AG04449 (cell line): ENCODE measurements at regions not wholly inside any gene's neighbourhood (a gene's known extent, or its start where the extent isn't known, plus 50 kb on each side); places are given as distances from the start of the nearest gene placed in this dataset.

Source experiments
- CTCF ChIA-PET: fragments of 350-600 bp; formaldehyde crosslinking; extraction: SDS; loops from one replicate; lab custom pipeline; 2021; ENCODE audit warnings: antibody characterized with exemption; lab: Yijun Ruan, JAX
- POLR2A ChIA-PET: fragments of 400-600, 350-600 bp; formaldehyde crosslinking; extraction: SDS; loops from one replicate; lab custom pipeline; 2020; ENCODE audit warnings: antibody characterized with exemption, inconsistent platforms; lab: Yijun Ruan, JAX
- DNase-seq: peaks from one replicate; pipeline ENCODE4 v3.0.0-alpha.2; 2010; ENCODE audit warnings: low read depth, low spot score
- H3K4me3 ChIP-seq: 2 replicates; pipeline ENCODE4 v1.5.1; 2011; ENCODE audit warnings: low read depth, mild to moderate bottlenecking, control low read depth, low read length
- TF ChIP-seq, protein P1 (sequence below): IDR thresholded peaks from one replicate; pipeline ENCODE4 v1.5.1; 2011; ENCODE audit warnings: mild to moderate bottlenecking, moderate library complexity, low read length, control low read depth, inconsistent platforms; ENCODE audit not compliant: insufficient read depth; ENCODE audit errors: missing control alignments

DNA sequence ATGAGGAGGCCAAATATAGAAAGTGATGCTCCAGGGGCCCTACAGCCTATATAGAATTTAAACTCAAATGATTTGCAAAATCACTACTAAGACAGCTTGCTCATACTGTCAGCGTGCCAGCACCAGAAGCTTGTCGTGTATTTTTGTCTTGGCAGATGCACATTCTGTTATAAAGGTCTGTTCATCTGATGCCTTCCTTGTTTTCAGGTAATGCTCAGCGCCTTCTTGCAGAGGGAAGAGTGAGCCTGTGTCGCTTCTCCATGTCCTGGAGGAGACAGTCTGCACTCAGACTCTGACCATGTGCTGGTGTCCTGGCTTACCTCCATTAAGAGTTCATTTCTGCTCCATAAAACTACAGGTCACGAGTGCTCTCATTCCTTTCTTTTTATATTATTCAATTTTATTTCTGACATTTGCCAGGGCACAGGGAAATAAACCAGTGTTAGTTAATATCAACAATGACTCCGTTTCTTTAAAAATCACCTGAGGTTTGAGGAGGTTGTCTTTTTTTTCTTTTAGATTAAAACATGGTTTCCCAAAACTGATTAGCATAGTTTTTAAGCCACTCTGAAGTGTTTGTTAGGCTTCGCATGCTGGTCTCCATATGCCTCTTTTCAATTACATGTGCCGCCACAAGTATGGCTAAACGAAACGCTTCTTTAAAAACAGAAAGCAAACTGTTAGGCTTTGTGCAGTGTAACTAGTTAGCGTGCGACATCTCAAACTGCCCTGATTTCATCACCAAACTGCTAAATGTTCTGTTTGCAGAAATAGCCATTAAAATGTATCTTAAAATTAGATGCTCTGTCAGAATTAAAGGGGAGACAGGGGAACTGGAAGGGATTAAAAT lies 215.2 kb upstream of the GK2 start:
- POLR2A ChIA-PET = no interaction called here
- H3K4me3 ChIP-seq = no peak overlapping the region; the same call in 1 of the 2 replicates
- CTCF ChIA-PET = no interaction called here
- DNase-seq = no peak
- TF ChIP-seq, protein P1, sequence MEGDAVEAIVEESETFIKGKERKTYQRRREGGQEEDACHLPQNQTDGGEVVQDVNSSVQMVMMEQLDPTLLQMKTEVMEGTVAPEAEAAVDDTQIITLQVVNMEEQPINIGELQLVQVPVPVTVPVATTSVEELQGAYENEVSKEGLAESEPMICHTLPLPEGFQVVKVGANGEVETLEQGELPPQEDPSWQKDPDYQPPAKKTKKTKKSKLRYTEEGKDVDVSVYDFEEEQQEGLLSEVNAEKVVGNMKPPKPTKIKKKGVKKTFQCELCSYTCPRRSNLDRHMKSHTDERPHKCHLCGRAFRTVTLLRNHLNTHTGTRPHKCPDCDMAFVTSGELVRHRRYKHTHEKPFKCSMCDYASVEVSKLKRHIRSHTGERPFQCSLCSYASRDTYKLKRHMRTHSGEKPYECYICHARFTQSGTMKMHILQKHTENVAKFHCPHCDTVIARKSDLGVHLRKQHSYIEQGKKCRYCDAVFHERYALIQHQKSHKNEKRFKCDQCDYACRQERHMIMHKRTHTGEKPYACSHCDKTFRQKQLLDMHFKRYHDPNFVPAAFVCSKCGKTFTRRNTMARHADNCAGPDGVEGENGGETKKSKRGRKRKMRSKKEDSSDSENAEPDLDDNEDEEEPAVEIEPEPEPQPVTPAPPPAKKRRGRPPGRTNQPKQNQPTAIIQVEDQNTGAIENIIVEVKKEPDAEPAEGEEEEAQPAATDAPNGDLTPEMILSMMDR = no peak

DNA sequence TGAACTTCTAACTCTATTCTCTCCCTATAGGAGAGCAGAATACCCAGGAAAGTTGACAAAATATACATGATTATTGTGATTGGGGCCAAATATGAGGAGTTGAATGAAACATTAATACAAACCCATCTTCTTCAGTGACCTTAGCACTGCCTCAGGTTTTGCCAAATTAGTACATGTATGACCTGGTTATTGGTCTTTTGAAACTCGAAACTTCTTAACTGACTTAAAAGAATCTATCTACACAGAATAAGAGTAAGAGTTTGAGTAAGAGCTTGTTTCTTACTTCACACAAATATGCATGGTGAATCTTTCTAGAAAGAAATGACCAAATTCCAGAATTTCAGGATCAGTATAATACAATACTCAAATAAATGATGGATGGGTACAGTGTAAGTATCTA lies 213.0 kb upstream of the GK2 start:
- DNase-seq = no peak
- POLR2A ChIA-PET = no interaction called here
- TF ChIP-seq, protein P1 = no peak
- CTCF ChIA-PET = no interaction called here
- no peak overlapping the region for H3K4me3 ChIP-seq

DNA sequence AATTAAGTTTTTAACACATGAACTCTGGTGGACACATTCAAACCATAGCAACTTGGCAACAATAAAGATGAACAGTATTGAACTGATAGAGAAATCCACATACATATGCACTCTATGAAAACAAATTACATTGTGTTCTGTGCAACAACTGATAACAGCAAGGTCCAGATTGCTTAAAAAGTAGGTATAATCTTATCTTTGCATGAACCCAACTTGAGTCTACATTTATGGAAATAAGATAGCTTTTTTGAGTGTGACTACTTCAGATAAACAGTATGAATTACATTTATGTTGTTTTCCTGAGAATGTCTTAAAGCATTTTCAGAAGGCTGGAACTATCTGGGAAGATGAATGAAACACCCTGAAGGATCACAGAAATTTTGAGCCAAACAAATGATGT lies 212.6 kb upstream of the GK2 start:
- ChIA-PET POLR2A (no interaction called here), CTCF (no interaction called here)
- DNase-seq = no peak
- TF ChIP-seq, protein P1 = no peak
- H3K4me3 ChIP-seq = no peak overlapping the region

DNA sequence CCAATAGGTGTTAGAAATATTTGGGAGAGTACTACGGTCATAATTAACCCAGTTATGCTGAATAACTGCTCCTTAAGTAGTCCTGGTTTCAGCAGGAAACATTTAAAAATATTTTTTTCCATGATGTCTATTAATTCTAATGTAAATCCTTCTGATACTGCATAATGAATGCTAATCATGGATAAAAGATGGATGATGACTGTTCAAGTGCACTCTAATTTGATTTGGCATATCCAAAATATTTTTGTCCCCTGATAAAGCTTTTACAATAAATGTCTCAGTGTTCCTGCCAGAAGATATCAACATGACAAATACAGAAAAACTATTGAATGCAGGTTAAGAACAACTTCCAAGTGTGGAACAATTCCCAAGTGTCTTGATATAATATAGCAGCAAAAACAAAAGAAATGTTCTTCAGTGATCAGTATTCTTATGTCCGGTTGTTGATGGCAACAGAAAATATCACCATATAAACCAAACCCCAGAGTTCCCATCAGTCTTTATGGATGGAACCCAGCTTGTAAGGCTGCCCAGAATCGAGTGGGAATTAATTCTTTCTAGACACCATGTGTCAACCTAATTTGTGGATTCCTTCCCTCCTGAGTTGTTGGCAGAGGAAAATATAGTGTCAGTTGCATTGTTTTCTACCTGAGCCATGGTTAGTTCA lies 205.4 kb upstream of the GK2 start:
- TF ChIP-seq, protein P1 = no peak
- DNase-seq = no peak
- ChIA-PET CTCF (no interaction called here), POLR2A (no interaction called here)
- H3K4me3 ChIP-seq = no peak overlapping the region

DNA sequence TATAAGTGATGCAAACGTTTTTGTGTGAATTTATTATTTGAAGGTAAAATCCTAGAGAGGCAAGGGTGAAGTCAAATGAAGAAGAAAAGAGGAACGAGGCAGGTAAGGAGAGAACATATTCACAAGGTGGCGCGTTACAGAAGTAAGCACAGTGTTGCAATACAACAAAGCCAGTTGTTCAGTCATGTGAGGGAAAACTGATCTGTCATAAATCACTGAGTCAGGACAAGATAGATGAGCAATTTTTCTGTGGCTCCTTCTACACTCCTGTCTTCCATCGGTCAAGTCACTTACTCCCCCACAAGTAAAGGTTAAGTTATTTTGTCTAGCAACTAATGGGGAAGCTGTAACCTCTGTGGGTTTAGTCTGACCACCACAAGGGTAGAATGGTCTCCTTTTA lies 203.0 kb upstream of the GK2 start:
- ChIA-PET CTCF (no interaction called here), POLR2A (no interaction called here)
- no peak for DNase-seq
- TF ChIP-seq, protein P1 = no peak
- no peak overlapping the region for H3K4me3 ChIP-seq

DNA sequence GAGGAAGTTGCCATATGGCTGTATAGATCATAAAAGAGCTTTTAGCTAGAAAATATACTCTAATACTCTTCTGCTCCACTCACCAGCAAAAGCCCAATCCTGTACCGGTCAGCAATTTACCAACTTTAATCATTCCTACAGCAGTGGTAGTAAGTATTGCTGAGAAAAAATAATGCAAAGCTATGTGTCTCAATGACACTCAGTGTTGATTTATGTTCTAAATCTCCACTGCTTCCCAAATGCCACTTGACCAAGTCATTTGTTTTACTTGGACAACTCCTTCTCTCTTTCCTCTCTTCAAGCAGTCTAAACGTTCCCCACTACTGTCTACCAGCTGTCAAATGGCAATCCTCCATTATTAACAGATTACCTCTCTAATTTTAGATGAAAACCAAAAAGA lies 201.8 kb upstream of the GK2 start:
- POLR2A ChIA-PET = no interaction called here
- DNase-seq = no peak
- TF ChIP-seq, protein P1 = no peak
- H3K4me3 ChIP-seq = no peak overlapping the region
- CTCF ChIA-PET = no interaction called here
